Amniotic epithelial cell (primary cell): ENCODE measurements at regions not wholly inside any gene's neighbourhood (a gene's known extent, or its start where the extent isn't known, plus 50 kb on each side); places are given as distances from the start of the nearest gene placed in this dataset.

Experiments
- DNase-seq: peaks from one replicate; pipeline ENCODE4 v3.0.0-alpha.2; 2010; ENCODE audit warnings: low read depth

GRCh38 chr7:138169441-138169851, 93.2 kb downstream of the AKR1D1 start:
- DNase-seq: peak; percentile 41

GRCh38 chr7:138170298-138170697, 94.0 kb downstream of the AKR1D1 start:
- no peak for DNase-seq

- no peak for DNase-seq
These were observed 94.9 kb downstream of the AKR1D1 start for GRCh38 chr7:138170959-138171703.

GRCh38 chr7:138173548-138173947, 97.3 kb downstream of the AKR1D1 start:
- DNase-seq: no peak

GRCh38 chr7:138176060-138176459, 99.8 kb downstream of the AKR1D1 start:
- DNase-seq: no peak

- no peak for DNase-seq
These were observed 107.9 kb downstream of the AKR1D1 start for GRCh38 chr7:138184191-138184590.

GRCh38 chr7:138185132-138185908, 109.1 kb downstream of the AKR1D1 start:
- no peak for DNase-seq

- DNase-seq: peak; percentile 90
These were observed 110.7 kb downstream of the AKR1D1 start for GRCh38 chr7:138186951-138187351.

- DNase-seq: no peak
These were observed 112.1 kb downstream of the AKR1D1 start for GRCh38 chr7:138188290-138188858.

- no peak for DNase-seq
These were observed 118.3 kb downstream of the AKR1D1 start for GRCh38 chr7:138194567-138194966.

- peak; percentile 67 for DNase-seq
These were observed 118.9 kb downstream of the AKR1D1 start for GRCh38 chr7:138195151-138195571.

- DNase-seq: peak; percentile 69
These were observed 120.3 kb downstream of the AKR1D1 start for GRCh38 chr7:138196503-138196946.

- DNase-seq: peak; percentile 34
These were observed 121.0 kb downstream of the AKR1D1 start for GRCh38 chr7:138196971-138197896.

- DNase-seq: peak; percentile 24
These were observed 128.2 kb downstream of the AKR1D1 start for GRCh38 chr7:138204285-138204981.

GRCh38 chr7:138204982-138205298, 128.7 kb downstream of the AKR1D1 start:
- no peak for DNase-seq

- DNase-seq: no peak
These were observed 129.4 kb downstream of the AKR1D1 start for GRCh38 chr7:138205614-138206150.

GRCh38 chr7:138207555-138207971, 131.3 kb downstream of the AKR1D1 start:
- no peak for DNase-seq

- no peak for DNase-seq
These were observed 131.9 kb downstream of the AKR1D1 start for GRCh38 chr7:138208142-138208570.

GRCh38 chr7:138208864-138209263, 132.6 kb downstream of the AKR1D1 start:
- DNase-seq: no peak

GRCh38 chr7:138212314-138212713, 136.1 kb downstream of the AKR1D1 start:
- no peak for DNase-seq

- DNase-seq: no peak
These were observed 138.7 kb downstream of the AKR1D1 start for GRCh38 chr7:138214926-138215325.
